HCT116 (cell line): ENCODE measurements at regions not wholly inside any gene's neighbourhood (a gene's known extent, or its start where the extent isn't known, plus 50 kb on each side); places are given as distances from the start of the nearest gene placed in this dataset.

ENCODE experiments used
- ATAC-seq: fragments of 200-7000 bp; cut with Tn5 transposase; 2 replicates; pipeline ENCODE4 v1.9.1; 2020; ENCODE audit warnings: mild to moderate bottlenecking, moderate library complexity
- BruUV-seq: library from RNA; stranded (reverse); fragments of 400-500 nt; replicated peaks from 2 replicates; lab custom pipeline; 2021; lab: Mats Ljungman, UMichigan
- CTCF ChIA-PET: fragments of 300-600 bp; sonication (Branson Sonifier 250); formaldehyde crosslinking; loops from one replicate; lab custom pipeline; 2021; ENCODE audit warnings: antibody characterized with exemption; lab: Charles Lee
- POLR2A ChIA-PET: fragments of 300-600, 350-600 bp; sonication (Branson Sonifier 250); formaldehyde crosslinking; loops from one replicate; lab custom pipeline; 2021; ENCODE audit warnings: antibody characterized with exemption; lab: Charles Lee
- RAD21 ChIA-PET, 2 experiments: fragments of 300-600 bp; sonication (Branson Sonifier 250); formaldehyde crosslinking; loops; one replicate each; lab custom pipeline; 2023; ENCODE audit warnings: low total read pairs in 2 of 2; ENCODE audit not compliant: uncharacterized antibody in 2 of 2, unreplicated experiment in 2 of 2, low non-redundant PET in 1 of 2; lab: Charles Lee
- DNase-seq: peaks from one replicate; pipeline ENCODE4 v3.0.0-alpha.2; 2010; ENCODE audit warnings: low read depth, low spot score
- H2AFZ ChIP-seq: fragments of 200-600 bp; shearing (Covaris generic), sonication (generic); 2 replicates; pipeline ENCODE4 v1.6.1; 2017; ENCODE audit warnings: low read depth, mixed run types, mixed read lengths, antibody characterized with exemption, low read length; ENCODE audit not compliant: poor library complexity, severe bottlenecking
- H3K27ac ChIP-seq: 2 replicates; pipeline ENCODE4 v1.5.1; 2012; ENCODE audit warnings: low read depth, low read length
- H3K27me3 ChIP-seq: fragments of 200-600 bp; sonication (generic); 2 replicates; pipeline ENCODE4 v1.6.1; 2016; ENCODE audit warnings: mixed run types, low read length, mixed read lengths; ENCODE audit not compliant: insufficient read depth
- H3K36me3 ChIP-seq, 2 experiments: fragments of 200-500 bp in 1 of 2; fragments of 200-600 bp in 1 of 2; sonication (Bioruptor generic) in 1 of 2; sonication (generic) in 1 of 2; 2 replicates each; pipeline versions ENCODE4 v1.5.1 to v1.6.1; 2014 to 2016; ENCODE audit warnings: low read length in 2 of 2, inconsistent platforms in 1 of 2, mixed read lengths in 1 of 2, mixed run types in 1 of 2; ENCODE audit not compliant: insufficient read depth in 2 of 2, control insufficient read depth in 1 of 2
- H3K4me1 ChIP-seq, 2 experiments: fragments of 200-600 bp in 1 of 2; sonication (generic) in 1 of 2; 2 replicates each; pipeline versions ENCODE4 v1.5.1 to v1.6.1; 2012 to 2017; ENCODE audit warnings: low read length in 2 of 2, inconsistent platforms in 1 of 2, mild to moderate bottlenecking in 1 of 2, mixed read lengths in 1 of 2, mixed run types in 1 of 2, moderate library complexity in 1 of 2; ENCODE audit not compliant: insufficient read depth in 2 of 2, control insufficient read depth in 1 of 2
- H3K4me2 ChIP-seq: fragments of 200-600 bp; sonication (generic); 2 replicates; pipeline ENCODE4 v1.6.1; 2017; ENCODE audit warnings: mixed run types, low read length, mixed read lengths
- H3K4me3 ChIP-seq, 2 experiments: fragments of 200-600 bp in 1 of 2; sonication (generic) in 1 of 2; replicated peaks in 1 of 2; 2 replicates each; pipeline ENCODE4 v1.5.1; 2011 to 2016; ENCODE audit warnings: low read length in 2 of 2, control low read depth in 1 of 2, low read depth in 1 of 2, mild to moderate bottlenecking in 1 of 2, mixed read lengths in 1 of 2, mixed run types in 1 of 2
- H3K79me2 ChIP-seq: fragments of 200-600 bp; sonication (generic); 2 replicates; pipeline ENCODE4 v1.6.1; 2017; ENCODE audit warnings: mild to moderate bottlenecking, mixed run types, low read length, moderate library complexity, mixed read lengths; ENCODE audit not compliant: insufficient read depth
- H3K9ac ChIP-seq: fragments of 200-600 bp; sonication (generic); 2 replicates; pipeline ENCODE4 v1.6.1; 2016; ENCODE audit warnings: low read length, mixed read lengths
- H3K9me2 ChIP-seq: fragments of 200-600 bp; sonication (generic), shearing (Covaris generic); 2 replicates; pipeline ENCODE4 v1.6.1; 2017; ENCODE audit warnings: mixed run types, mild to moderate bottlenecking, moderate library complexity; ENCODE audit not compliant: insufficient read depth
- H3K9me3 ChIP-seq, 2 experiments: fragments of 200-500 bp in 1 of 2; fragments of 200-600 bp in 1 of 2; sonication (Bioruptor generic) in 1 of 2; sonication (generic) in 1 of 2; 2 replicates each; pipeline ENCODE4 v1.6.1; 2014 to 2017; ENCODE audit warnings: low read length in 2 of 2, mixed read lengths in 2 of 2, inconsistent platforms in 1 of 2, low read depth in 1 of 2, mild to moderate bottlenecking in 1 of 2, mixed run types in 1 of 2, moderate library complexity in 1 of 2; ENCODE audit not compliant: control insufficient read depth in 1 of 2, insufficient read depth in 1 of 2
- H4K20me1 ChIP-seq: fragments of 200-600 bp; sonication (generic), shearing (Covaris generic); 2 replicates; pipeline ENCODE4 v1.6.1; 2017; ENCODE audit warnings: mixed run types, mild to moderate bottlenecking, moderate library complexity; ENCODE audit not compliant: insufficient read depth
- CBX3 ChIP-seq: IDR thresholded peaks from 2 replicates; pipeline ENCODE4 v1.6.1; 2012; ENCODE audit warnings: low read depth
- CEBPB ChIP-seq: IDR thresholded peaks from 2 replicates; pipeline ENCODE4 v1.6.1; 2012; ENCODE audit warnings: low read depth
- ELF1 ChIP-seq: IDR thresholded peaks from 2 replicates; pipeline ENCODE4 v1.6.1; 2012; ENCODE audit warnings: low read depth, borderline replicate concordance
- EZH2phosphoT487 ChIP-seq: fragments of 200-600 bp; IDR thresholded peaks from 2 replicates; pipeline ENCODE4 v1.6.1; 2018; ENCODE audit warnings: antibody characterized with exemption, borderline replicate concordance
- JUND ChIP-seq: IDR thresholded peaks from 2 replicates; pipeline ENCODE4 v1.6.1; 2012
- RAD21 ChIP-seq: IDR thresholded peaks from 2 replicates; pipeline ENCODE4 v1.6.1; 2012; ENCODE audit warnings: low read depth, mild to moderate bottlenecking
- SIN3A ChIP-seq: IDR thresholded peaks from 2 replicates; pipeline ENCODE4 v1.6.1; 2012; ENCODE audit warnings: low read depth
- SP1 ChIP-seq: IDR thresholded peaks from 2 replicates; pipeline ENCODE4 v1.6.1; 2012; ENCODE audit warnings: low read depth
- TCF7L2 ChIP-seq: IDR thresholded peaks from 2 replicates; pipeline ENCODE4 v1.7.0; 2011; ENCODE audit warnings: borderline replicate concordance, inconsistent platforms; ENCODE audit not compliant: insufficient read depth, insufficient read length; ENCODE audit errors: extremely low read depth
- YY1 ChIP-seq: IDR thresholded peaks from 2 replicates; pipeline ENCODE4 v1.6.1; 2011; ENCODE audit warnings: low read length, low read depth, moderate library complexity, mild to moderate bottlenecking; ENCODE audit not compliant: insufficient replicate concordance; ENCODE audit errors: extremely low read depth
- ZBTB33 ChIP-seq: IDR thresholded peaks from 2 replicates; pipeline ENCODE4 v1.6.1; 2011; ENCODE audit warnings: mild to moderate bottlenecking, low read length, moderate library complexity; ENCODE audit not compliant: insufficient replicate concordance; ENCODE audit errors: extremely low read depth
- intact Hi-C: fragments of 100-400 bp; cut with micrococcal nuclease; formaldehyde crosslinking; loops from 2 replicates; pipeline ENCODE4 v1.10.0; 2022

DNA sequence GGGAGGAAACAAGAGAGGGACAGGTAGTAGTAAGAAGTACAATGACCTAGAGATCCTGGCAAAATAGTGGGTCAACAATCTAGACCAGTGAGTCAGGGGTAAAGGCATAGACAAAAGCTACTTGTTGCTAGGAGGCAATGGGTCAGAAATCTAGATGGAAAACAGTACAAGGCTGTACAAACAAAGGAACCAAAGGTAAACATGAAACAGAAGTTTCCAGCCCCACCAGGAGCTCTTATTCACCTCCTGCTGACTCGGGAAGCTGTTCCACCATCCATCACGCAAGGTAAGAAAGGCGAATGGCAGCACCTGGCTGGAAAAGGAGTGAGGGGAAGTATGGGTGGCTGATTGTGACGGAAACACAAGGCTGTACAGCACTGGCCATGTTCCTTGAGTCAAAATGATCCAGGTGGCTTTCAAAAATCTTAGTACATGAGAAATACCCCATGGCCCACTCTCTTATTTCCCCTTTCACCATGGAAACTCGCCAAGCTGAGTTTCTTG is 70.5 kb upstream of the RAI14 start:
- H3K36me3 ChIP-seq, result no peaks in the 10 kb centered on the region
- no TSS peak for BruUV-seq
- no peaks in the 10 kb centered on the region for H3K79me2 ChIP-seq
- TF ChIP-seq YY1 (no peak), CEBPB (no peak), ELF1 (no peak), JUND (no peak), SP1 (no peak), ZBTB33 (no peak), CBX3 (no peak), TCF7L2 (no peak), EZH2phosphoT487 (no peak), RAD21 (no peak), SIN3A (no peak)
- no peaks in the 10 kb centered on the region for H4K20me1 ChIP-seq
- RAD21 ChIA-PET, result no interaction called here
- no peak overlapping the region for H3K9ac ChIP-seq
- ATAC-seq (no peak), DNase-seq (no peak)
- no peak overlapping the region for H3K4me3 ChIP-seq
- no peak overlapping the region for H3K27ac ChIP-seq
- no peaks in the 10 kb centered on the region for H3K9me2 ChIP-seq
- H2AFZ ChIP-seq, result no peak overlapping the region
- POLR2A ChIA-PET, result no interaction called here
- no peak overlapping the region for H3K4me2 ChIP-seq
- intact Hi-C loops, result no loop called here
- no peaks in the 10 kb centered on the region for H3K27me3 ChIP-seq
- CTCF ChIA-PET, result no interaction called here
- no peaks in the 10 kb centered on the region for H3K9me3 ChIP-seq
- H3K4me1 ChIP-seq, result peaks cover 0 to 4% of the 10 kb centered on the region in 2 experiments; a peak in 1 of 4 replicates
